ENCODE measurements at regions not wholly inside any gene's neighbourhood (a gene's known extent, or its start where the extent isn't known, plus 50 kb on each side); places are given as distances from the start of the nearest gene placed in this dataset.
"Not testable (repeated sequence)": the region's sequence is repeated elsewhere in the genome, so short reads cannot be mapped to it uniquely, and the experiment has no call there.

GRCh38 chrX:124764354-124764753, 418.0 kb downstream of the SH2D1A start:
- peaks cover 2% of the 10 kb centered on the region for H3K9me3 Mint-ChIP-seq
- CTCF ChIA-PET = no interaction called here
- no peak overlapping the region for H3K4me3 Mint-ChIP-seq
- no peaks in the 10 kb centered on the region for H3K36me3 Mint-ChIP-seq (ENCODE audit: low read depth)
- H3K27ac Mint-ChIP-seq = no peak overlapping the region
- no peak for DNase-seq
- H3K4me1 Mint-ChIP-seq = no peaks in the 10 kb centered on the region
- no peaks in the 10 kb centered on the region for H3K27me3 Mint-ChIP-seq
- POLR2A ChIA-PET = no interaction called here

GRCh38 chrX:124769166-124769565, 422.8 kb downstream of the SH2D1A start:
- no peak overlapping the region for H3K27ac Mint-ChIP-seq
- no peak overlapping the region for H3K4me3 Mint-ChIP-seq
- ChIA-PET CTCF (no interaction called here), POLR2A (no interaction called here)
- H3K36me3 Mint-ChIP-seq (ENCODE audit: low read depth) = no peaks in the 10 kb centered on the region
- no peaks in the 10 kb centered on the region for H3K27me3 Mint-ChIP-seq
- no peak for DNase-seq
- H3K4me1 Mint-ChIP-seq = no peaks in the 10 kb centered on the region
- H3K9me3 Mint-ChIP-seq = no peaks in the 10 kb centered on the region

- H3K27me3 Mint-ChIP-seq = no peaks in the 10 kb centered on the region
- POLR2A ChIA-PET = no interaction called here
- H3K36me3 Mint-ChIP-seq (ENCODE audit: low read depth) = no peaks in the 10 kb centered on the region
- no peaks in the 10 kb centered on the region for H3K4me1 Mint-ChIP-seq
- peaks cover 2% of the 10 kb centered on the region for H3K9me3 Mint-ChIP-seq
- no peak overlapping the region for H3K4me3 Mint-ChIP-seq
- no peak for DNase-seq
- CTCF ChIA-PET = no interaction called here
- H3K27ac Mint-ChIP-seq = no peak overlapping the region
Measured at GRCh38 chrX:124771292-124771691, 424.9 kb downstream of the SH2D1A start.

GRCh38 chrX:124788253-124788652, 441.9 kb downstream of the SH2D1A start:
- H3K27ac Mint-ChIP-seq; H3K4me3 Mint-ChIP-seq; H3K4me1 Mint-ChIP-seq; H3K9me3 Mint-ChIP-seq; H3K36me3 Mint-ChIP-seq (ENCODE audit: low read depth); H3K27me3 Mint-ChIP-seq; CTCF ChIA-PET; POLR2A ChIA-PET; DNase-seq: not testable (repeated sequence)

- H3K27ac Mint-ChIP-seq; H3K36me3 Mint-ChIP-seq (ENCODE audit: low read depth); POLR2A ChIA-PET; H3K4me3 Mint-ChIP-seq; H3K4me1 Mint-ChIP-seq; CTCF ChIA-PET; H3K9me3 Mint-ChIP-seq; H3K27me3 Mint-ChIP-seq; DNase-seq: not testable (repeated sequence)
Measured at GRCh38 chrX:124789874-124790273, 443.5 kb downstream of the SH2D1A start.

GRCh38 chrX:124791492-124792095, 445.2 kb downstream of the SH2D1A start:
- Mint-ChIP-seq H3K4me1 (no peaks in the 10 kb centered on the region), H3K36me3 (ENCODE audit: low read depth) (no peaks in the 10 kb centered on the region), H3K27me3 (no peaks in the 10 kb centered on the region), H3K27ac (no peak overlapping the region), H3K4me3 (no peak overlapping the region), H3K9me3 (peaks cover 10% of the 10 kb centered on the region)
- CTCF ChIA-PET = no interaction called here
- DNase-seq = no peak
- POLR2A ChIA-PET = no interaction called here

GRCh38 chrX:124796989-124797388, 450.6 kb downstream of the SH2D1A start:
- Mint-ChIP-seq H3K36me3 (ENCODE audit: low read depth) (no peaks in the 10 kb centered on the region), H3K27ac (no peak overlapping the region), H3K4me3 (no peak overlapping the region), H3K9me3 (peaks cover 10% of the 10 kb centered on the region), H3K27me3 (no peaks in the 10 kb centered on the region), H3K4me1 (no peaks in the 10 kb centered on the region)
- CTCF ChIA-PET = no interaction called here
- DNase-seq = no peak
- POLR2A ChIA-PET = no interaction called here

GRCh38 chrX:124804962-124805361, 458.6 kb downstream of the SH2D1A start:
- H3K27me3 Mint-ChIP-seq = no peaks in the 10 kb centered on the region
- peaks cover 22% of the 10 kb centered on the region for H3K9me3 Mint-ChIP-seq
- no peak overlapping the region for H3K4me3 Mint-ChIP-seq
- H3K4me1 Mint-ChIP-seq = no peaks in the 10 kb centered on the region
- H3K36me3 Mint-ChIP-seq (ENCODE audit: low read depth) = no peaks in the 10 kb centered on the region
- CTCF ChIA-PET = no interaction called here
- H3K27ac Mint-ChIP-seq = no peak overlapping the region
- DNase-seq = no peak
- POLR2A ChIA-PET = no interaction called here

GRCh38 chrX:124805486-124805885, 459.1 kb downstream of the SH2D1A start:
- Mint-ChIP-seq H3K27me3 (no peaks in the 10 kb centered on the region), H3K36me3 (ENCODE audit: low read depth) (no peaks in the 10 kb centered on the region), H3K4me3 (no peak overlapping the region), H3K9me3 (peaks cover 21% of the 10 kb centered on the region), H3K27ac (no peak overlapping the region), H3K4me1 (no peaks in the 10 kb centered on the region)
- DNase-seq = no peak
- ChIA-PET POLR2A (no interaction called here), CTCF (no interaction called here)

- ChIA-PET CTCF (no interaction called here), POLR2A (no interaction called here)
- no peak for DNase-seq
- Mint-ChIP-seq H3K9me3 (peaks cover 3% of the 10 kb centered on the region), H3K4me3 (no peak overlapping the region), H3K27me3 (no peaks in the 10 kb centered on the region), H3K4me1 (no peaks in the 10 kb centered on the region), H3K36me3 (ENCODE audit: low read depth) (no peaks in the 10 kb centered on the region), H3K27ac (no peak overlapping the region)
Measured at GRCh38 chrX:124814106-124814505, 467.7 kb downstream of the SH2D1A start.

- H3K4me3 Mint-ChIP-seq = no peak overlapping the region
- no peaks in the 10 kb centered on the region for H3K36me3 Mint-ChIP-seq (ENCODE audit: low read depth)
- no peak for DNase-seq
- no peaks in the 10 kb centered on the region for H3K27me3 Mint-ChIP-seq
- POLR2A ChIA-PET = no interaction called here
- H3K9me3 Mint-ChIP-seq = no peaks in the 10 kb centered on the region
- CTCF ChIA-PET = no interaction called here
- H3K27ac Mint-ChIP-seq = no peak overlapping the region
- H3K4me1 Mint-ChIP-seq = no peaks in the 10 kb centered on the region
Measured at GRCh38 chrX:124818033-124818432, 471.7 kb downstream of the SH2D1A start.

- H3K4me3 Mint-ChIP-seq = no peak overlapping the region
- no peaks in the 10 kb centered on the region for H3K4me1 Mint-ChIP-seq
- no peak for DNase-seq
- ChIA-PET CTCF (no interaction called here), POLR2A (no interaction called here)
- no peaks in the 10 kb centered on the region for H3K9me3 Mint-ChIP-seq
- H3K36me3 Mint-ChIP-seq (ENCODE audit: low read depth) = no peaks in the 10 kb centered on the region
- no peak overlapping the region for H3K27ac Mint-ChIP-seq
- H3K27me3 Mint-ChIP-seq = no peaks in the 10 kb centered on the region
Measured at GRCh38 chrX:124818764-124819163, 472.4 kb downstream of the SH2D1A start.

GRCh38 chrX:124820738-124821137, 474.4 kb downstream of the SH2D1A start:
- no peak overlapping the region for H3K4me3 Mint-ChIP-seq
- H3K27ac Mint-ChIP-seq = no peak overlapping the region

GRCh38 chrX:124827258-124827845, 481.0 kb downstream of the SH2D1A start:
- no peaks in the 10 kb centered on the region for H3K9me3 Mint-ChIP-seq
- H3K4me3 Mint-ChIP-seq = no peak overlapping the region
- DNase-seq = no peak
- no peaks in the 10 kb centered on the region for H3K36me3 Mint-ChIP-seq (ENCODE audit: low read depth)
- ChIA-PET CTCF (no interaction called here), POLR2A (no interaction called here)
- H3K27me3 Mint-ChIP-seq = no peaks in the 10 kb centered on the region
- H3K27ac Mint-ChIP-seq = peak overlapping the region; percentile 31
- H3K4me1 Mint-ChIP-seq = peaks cover 22% of the 10 kb centered on the region

More at GRCh38 chrX:124820738-124821137, 474.4 kb downstream of the SH2D1A start:
- H3K27me3 Mint-ChIP-seq = no peaks in the 10 kb centered on the region
- no peak for DNase-seq
- CTCF ChIA-PET = no interaction called here
- POLR2A ChIA-PET = no interaction called here
- peaks cover 5% of the 10 kb centered on the region for H3K4me1 Mint-ChIP-seq
- no peaks in the 10 kb centered on the region for H3K36me3 Mint-ChIP-seq (ENCODE audit: low read depth)
- H3K9me3 Mint-ChIP-seq = no peaks in the 10 kb centered on the region

All from activated CD4-positive, alpha-beta T cell treated with anti-CD3 and anti-CD28 coated beads, Interleukin-2, amount 10 ng/mL, durations not matched to agents 7 days and 5 days (primary cell).